T-helper 17 cell (primary cell): ENCODE measurements at regions not wholly inside any gene's neighbourhood (a gene's known extent, or its start where the extent isn't known, plus 50 kb on each side); places are given as distances from the start of the nearest gene placed in this dataset.
"Not testable (repeated sequence)": the region's sequence is repeated elsewhere in the genome, so short reads cannot be mapped to it uniquely, and the experiment has no call there.

Experiments
- ATAC-seq: fragments of 150-1000 bp; cut with Tn5 transposase; 2 replicates; pipeline ENCODE4 v1.10.0; 2021; ENCODE audit warnings: mild to moderate bottlenecking, moderate library complexity
- DNase-seq, 3 donors: peaks; one replicate each; pipeline versions ENCODE4 v3.0.0 to v3.0.0-alpha.2; 2020 to 2021
- H3K9me3 ChIP-seq: one replicate; pipeline ENCODE4 v1.7.0; 2013; ENCODE audit warnings: low read length, mild to moderate bottlenecking; ENCODE audit not compliant: control insufficient read depth, poor library complexity, severe bottlenecking
- H3K27ac Mint-ChIP-seq: one replicate; pipeline ENCODE4 v1.8.0; 2022; ENCODE audit warnings: mild to moderate bottlenecking, moderate library complexity, mixed read lengths
- H3K27me3 Mint-ChIP-seq: one replicate; pipeline ENCODE4 v1.8.0; 2022; ENCODE audit warnings: mixed read lengths
- H3K36me3 Mint-ChIP-seq: one replicate; pipeline ENCODE4 v1.8.0; 2022; ENCODE audit warnings: low read depth, mixed read lengths
- H3K4me1 Mint-ChIP-seq: one replicate; pipeline ENCODE4 v1.8.0; 2022; ENCODE audit warnings: mild to moderate bottlenecking, mixed read lengths
- H3K4me3 Mint-ChIP-seq: one replicate; pipeline ENCODE4 v1.8.0; 2022; ENCODE audit warnings: mild to moderate bottlenecking, moderate library complexity, mixed read lengths

DNA sequence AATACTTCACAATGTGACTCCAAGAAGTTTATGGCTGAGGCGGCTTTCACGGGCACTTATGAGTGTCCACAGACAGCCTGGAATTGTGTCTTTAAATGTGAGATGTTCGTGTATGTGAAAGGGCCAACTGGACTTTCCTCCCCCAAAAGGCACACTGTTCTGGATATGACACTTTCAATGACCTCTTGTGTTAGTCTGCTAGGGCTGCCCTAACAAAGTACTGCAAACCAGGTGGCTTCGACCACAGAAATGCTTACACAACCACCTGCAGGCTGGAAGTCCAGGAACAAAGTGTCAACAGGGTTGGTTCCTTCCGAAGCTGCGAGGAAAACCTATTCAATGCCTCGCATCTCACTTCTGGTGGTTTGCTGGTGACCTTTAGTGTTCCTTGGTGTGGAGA lies 281.7 kb downstream of the ANAPC1 start:
- not testable (repeated sequence) for ATAC-seq, DNase-seq, H3K9me3 ChIP-seq, H3K4me1 Mint-ChIP-seq, H3K36me3 Mint-ChIP-seq, H3K27ac Mint-ChIP-seq, H3K27me3 Mint-ChIP-seq, H3K4me3 Mint-ChIP-seq

DNA sequence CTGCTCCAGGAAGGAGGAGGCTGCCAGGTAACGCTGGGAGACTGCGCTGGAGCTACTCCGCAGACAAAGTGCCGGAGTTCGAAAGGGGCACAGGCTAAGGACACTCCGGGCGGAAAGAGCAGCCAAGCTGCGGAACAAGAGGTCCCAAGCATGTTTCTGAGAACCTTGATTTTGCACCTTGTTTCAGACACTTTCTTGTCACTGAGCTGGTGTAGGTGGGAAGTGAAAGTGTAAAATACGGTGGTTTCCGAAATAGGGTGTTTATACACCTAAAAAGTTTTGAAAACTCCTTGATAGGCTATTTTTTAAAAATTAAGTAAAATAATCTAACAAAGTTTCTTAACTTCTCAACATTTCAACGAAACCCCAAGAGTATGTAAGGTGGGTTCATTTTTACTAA lies 278.2 kb downstream of the ANAPC1 start:
- not testable (repeated sequence) for H3K4me3 Mint-ChIP-seq, H3K36me3 Mint-ChIP-seq, H3K27me3 Mint-ChIP-seq, H3K9me3 ChIP-seq, H3K4me1 Mint-ChIP-seq, DNase-seq, H3K27ac Mint-ChIP-seq
- peak; percentile 27 for ATAC-seq

DNA sequence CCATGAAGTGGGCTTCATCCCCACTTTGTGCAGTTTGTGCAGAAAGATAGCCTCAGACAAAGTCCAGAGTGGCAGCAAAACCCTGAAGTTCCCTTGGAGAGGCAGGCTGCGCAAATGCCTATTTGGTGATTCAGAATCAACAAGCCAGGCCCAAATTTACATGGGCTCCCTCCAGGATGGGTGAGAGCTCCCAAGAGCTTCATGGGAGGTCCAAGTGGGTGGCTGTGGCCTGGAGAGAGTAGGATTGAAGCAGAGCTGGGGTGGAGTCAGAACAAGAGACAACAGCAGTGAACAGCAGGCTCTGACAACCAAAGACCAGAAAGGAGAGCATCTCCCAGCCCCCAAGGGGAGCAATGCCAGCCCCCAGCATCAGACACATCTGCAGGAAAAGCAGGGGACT lies 277.4 kb downstream of the ANAPC1 start:
- ATAC-seq, H3K36me3 Mint-ChIP-seq, H3K27me3 Mint-ChIP-seq, H3K27ac Mint-ChIP-seq, H3K4me3 Mint-ChIP-seq, H3K4me1 Mint-ChIP-seq, DNase-seq, H3K9me3 ChIP-seq: not testable (repeated sequence)

DNA sequence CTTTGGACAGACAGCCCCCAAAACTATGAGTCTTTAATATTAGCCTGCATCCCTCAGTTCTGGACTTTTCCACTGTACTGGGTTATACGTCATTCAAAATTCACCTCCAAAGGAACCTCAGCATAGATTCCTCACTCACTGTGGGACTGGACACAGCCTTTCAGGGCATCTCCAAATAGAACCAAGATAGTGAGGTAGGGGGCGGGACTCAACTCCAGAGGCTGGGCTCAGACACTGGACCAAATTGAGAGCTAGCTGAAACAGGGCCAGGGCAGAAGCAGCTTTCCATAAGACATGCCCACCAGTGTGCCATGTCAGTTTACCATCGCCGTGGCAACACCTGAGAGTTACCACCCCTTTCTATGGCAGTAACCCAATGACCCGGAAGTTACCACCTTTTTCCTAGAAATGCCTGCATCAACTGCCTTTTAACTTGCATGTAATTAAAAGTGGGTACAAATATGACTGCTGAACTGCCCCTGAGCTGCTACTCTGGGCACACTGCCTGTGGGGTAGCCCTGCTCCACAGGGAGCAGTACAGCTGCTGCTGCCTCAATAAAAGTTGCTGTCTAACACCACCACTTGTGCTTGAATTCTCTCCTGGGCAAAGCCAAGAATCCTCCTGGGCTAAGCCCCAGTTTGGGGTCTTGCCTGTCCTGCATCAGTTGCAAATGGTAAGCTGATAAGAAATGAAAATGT lies 274.7 kb downstream of the ANAPC1 start:
- H3K27me3 Mint-ChIP-seq, H3K4me1 Mint-ChIP-seq, DNase-seq, H3K36me3 Mint-ChIP-seq, H3K27ac Mint-ChIP-seq, ATAC-seq, H3K9me3 ChIP-seq, H3K4me3 Mint-ChIP-seq: not testable (repeated sequence)

DNA sequence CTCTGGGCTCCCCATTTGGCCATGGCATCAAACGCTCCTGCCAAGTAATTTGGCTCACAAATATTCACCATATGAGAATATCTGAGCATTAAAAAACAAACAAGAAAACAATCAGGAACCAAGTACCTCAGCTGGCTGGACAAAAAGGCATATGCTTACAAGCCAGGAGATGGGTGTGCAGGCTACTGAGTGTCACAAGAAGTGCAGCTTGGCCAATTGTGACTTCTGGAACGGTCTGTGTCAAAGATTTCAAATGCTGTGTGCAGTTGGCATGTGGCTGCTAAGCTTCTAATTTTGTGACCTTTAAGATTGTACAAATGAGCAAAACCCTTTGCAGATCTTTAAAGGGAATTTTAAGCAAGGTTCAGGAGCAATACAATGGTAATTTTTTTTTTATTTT lies 274.0 kb downstream of the ANAPC1 start:
- not testable (repeated sequence) for H3K4me3 Mint-ChIP-seq, H3K9me3 ChIP-seq, H3K27ac Mint-ChIP-seq, H3K4me1 Mint-ChIP-seq, H3K36me3 Mint-ChIP-seq, DNase-seq, ATAC-seq, H3K27me3 Mint-ChIP-seq

DNA sequence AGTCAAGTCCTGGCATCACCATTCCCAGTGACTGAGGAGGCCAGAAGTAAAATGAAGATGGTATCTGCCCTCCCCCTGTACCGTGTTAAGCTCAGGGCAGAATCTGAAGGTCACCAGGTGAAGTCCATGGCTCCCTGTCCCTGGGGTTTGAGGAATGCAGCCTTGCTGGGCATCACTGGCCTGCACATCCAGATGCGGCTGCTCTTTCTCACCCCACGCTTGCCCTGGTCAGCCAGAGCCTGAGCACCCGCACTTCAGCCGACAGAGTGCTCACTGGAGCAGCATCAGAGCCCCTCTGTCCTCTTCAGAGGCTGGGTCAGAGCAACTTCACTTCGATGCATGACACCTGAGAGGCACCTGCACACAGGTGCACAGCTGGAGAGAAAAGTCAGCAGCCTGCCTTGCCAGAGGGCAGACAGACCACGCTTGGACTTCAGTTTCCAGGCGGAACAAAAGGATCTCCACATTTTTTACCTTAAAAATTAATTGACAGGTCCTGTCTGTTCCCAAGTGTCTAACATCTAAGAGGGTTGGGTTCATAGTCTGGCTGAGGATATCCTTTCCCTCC lies 267.3 kb downstream of the ANAPC1 start:
- DNase-seq (no peak), ATAC-seq (no peak)
- Mint-ChIP-seq H3K4me1 (no peaks in the 10 kb centered on the region), H3K36me3 (no peaks in the 10 kb centered on the region), H3K27ac (no peak overlapping the region), H3K27me3 (peaks cover 5% of the 10 kb centered on the region), H3K4me3 (no peak overlapping the region)
- H3K9me3 ChIP-seq, result no peaks in the 10 kb centered on the region

DNA sequence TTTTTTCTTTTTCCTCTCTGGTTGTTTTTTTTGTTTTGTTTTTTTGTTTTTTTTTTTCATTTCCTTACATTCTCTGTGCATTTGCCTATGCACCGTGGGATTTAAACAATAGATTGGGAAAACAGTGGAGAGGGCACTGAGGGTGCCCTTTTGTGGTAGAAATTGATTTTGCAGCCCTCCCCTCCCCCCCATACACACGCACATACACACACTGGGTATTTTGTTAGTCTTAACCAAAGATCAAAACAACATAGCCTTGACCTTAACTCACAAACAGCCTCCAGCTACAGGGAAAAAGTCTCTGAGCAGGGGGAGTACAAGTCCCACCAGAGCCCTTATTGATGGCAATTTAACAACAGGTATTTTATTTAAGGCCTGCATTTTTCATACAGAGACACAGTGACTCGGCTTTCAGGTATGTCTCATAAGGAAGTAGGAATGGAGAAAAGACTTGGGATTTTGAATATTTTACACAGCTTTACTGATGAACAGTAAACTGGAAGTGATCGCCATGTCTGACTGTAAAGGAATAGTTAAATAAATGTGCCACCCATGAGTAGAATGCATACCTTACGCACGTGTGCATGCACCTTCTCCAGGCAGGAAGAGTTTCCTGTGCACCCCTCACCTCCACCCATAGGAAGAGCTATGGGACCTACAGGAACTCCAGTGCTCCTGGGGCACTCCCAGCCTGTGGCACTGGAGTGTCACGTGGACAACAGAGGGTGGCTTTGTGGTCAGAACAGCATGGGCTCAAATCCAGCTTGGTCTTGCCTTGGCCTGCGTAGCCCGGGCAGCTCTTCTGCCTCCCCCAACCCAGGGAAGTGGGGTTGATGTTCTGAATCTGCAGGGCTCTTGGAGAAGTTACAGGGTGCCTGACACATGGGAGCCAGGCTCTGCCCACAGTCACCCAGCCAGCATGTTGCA lies 266.4 kb downstream of the ANAPC1 start:
- no peaks in the 10 kb centered on the region for H3K36me3 Mint-ChIP-seq
- DNase-seq, result no peak
- H3K9me3 ChIP-seq, result no peaks in the 10 kb centered on the region
- no peak overlapping the region for H3K27ac Mint-ChIP-seq
- H3K27me3 Mint-ChIP-seq, result peaks cover 5% of the 10 kb centered on the region
- H3K4me3 Mint-ChIP-seq, result no peak overlapping the region
- no peaks in the 10 kb centered on the region for H3K4me1 Mint-ChIP-seq
- no peak for ATAC-seq

DNA sequence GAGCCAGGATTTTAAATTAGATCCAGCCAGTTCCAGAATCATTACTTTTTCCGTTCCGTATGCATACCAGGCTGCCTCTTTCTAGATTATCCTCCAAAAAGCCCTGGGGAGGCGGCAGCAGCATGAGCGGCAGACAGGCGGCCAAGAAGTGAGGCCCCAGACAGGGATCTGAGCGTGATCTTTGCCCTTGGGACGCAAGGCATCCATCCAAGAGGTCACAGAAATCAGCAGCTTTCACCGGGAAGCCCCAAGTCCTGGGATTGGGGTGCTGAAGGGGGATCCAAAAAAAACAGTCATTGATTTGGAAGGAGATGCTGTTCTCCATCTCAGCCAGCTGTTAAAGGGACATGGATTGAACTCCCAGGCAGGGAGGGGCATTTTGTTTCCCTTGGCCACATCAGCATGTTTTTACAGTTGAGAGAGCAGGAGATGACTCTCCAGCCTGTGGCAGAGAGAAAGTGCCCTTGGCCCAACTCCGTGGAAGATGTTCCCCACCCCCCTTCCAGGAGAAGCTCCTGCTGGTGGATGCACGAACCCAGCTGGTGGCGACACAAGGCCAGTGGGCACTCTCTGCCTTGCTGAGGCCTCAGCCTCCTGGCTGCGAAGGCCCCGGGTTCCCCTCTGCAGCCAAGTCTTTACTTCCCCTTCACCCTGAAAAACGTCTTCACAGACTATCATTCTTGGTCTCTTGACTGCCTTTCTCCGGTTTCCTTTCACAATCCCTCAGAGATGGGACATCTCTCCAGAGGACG lies 265.6 kb downstream of the ANAPC1 start:
- Mint-ChIP-seq H3K36me3 (no peaks in the 10 kb centered on the region), H3K4me3 (no peak overlapping the region), H3K4me1 (no peaks in the 10 kb centered on the region), H3K27me3 (peaks cover 5% of the 10 kb centered on the region), H3K27ac (no peak overlapping the region)
- no peaks in the 10 kb centered on the region for H3K9me3 ChIP-seq
- DNase-seq, result no peak
- peak; percentile 21 for ATAC-seq

DNA sequence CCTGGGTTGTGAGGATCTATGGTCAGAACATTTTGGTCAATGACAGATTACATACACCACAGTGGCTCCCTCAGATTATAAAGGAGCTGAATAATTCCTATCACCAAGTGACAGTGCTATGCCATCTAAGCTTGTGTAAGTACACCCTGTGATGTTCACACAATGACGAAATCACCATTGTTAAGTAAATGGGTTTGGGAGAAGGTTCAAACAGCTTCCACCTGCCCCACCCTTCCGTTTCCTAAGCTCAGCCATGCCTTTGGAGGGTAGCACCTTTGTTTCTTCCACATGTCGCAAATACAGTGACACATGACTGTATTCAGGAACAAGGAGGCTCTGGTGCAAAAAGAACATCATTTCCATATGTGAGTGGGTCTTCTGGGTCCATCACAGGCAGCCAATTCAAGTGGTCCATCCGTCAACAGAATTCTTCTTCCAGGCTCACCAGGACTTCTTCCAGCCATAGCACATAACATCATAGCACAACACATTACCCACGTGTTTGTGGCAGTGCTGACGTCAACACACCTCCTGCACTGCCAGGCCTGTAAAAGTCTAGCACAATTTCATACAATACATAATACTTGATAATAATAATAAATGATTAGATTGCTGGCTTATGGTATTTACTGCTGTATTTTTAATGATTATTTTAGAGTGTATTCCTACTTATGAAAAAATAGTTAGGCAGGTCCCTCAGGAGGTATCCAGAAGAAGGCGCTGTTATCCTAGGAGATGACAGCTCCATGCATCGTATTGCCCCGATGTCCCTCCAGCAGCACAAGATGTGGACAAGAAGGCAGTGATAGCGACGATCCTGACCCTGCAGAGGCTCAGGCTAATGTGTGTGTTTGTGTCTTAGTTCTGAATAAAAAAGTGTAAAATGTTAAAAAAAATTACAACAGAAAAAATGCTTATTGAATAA lies 264.8 kb downstream of the ANAPC1 start:
- Mint-ChIP-seq H3K4me3 (no peak overlapping the region), H3K27me3 (peaks cover 5% of the 10 kb centered on the region), H3K27ac (no peak overlapping the region), H3K4me1 (no peaks in the 10 kb centered on the region), H3K36me3 (no peaks in the 10 kb centered on the region)
- ATAC-seq (no peak), DNase-seq (no peak)
- no peaks in the 10 kb centered on the region for H3K9me3 ChIP-seq

DNA sequence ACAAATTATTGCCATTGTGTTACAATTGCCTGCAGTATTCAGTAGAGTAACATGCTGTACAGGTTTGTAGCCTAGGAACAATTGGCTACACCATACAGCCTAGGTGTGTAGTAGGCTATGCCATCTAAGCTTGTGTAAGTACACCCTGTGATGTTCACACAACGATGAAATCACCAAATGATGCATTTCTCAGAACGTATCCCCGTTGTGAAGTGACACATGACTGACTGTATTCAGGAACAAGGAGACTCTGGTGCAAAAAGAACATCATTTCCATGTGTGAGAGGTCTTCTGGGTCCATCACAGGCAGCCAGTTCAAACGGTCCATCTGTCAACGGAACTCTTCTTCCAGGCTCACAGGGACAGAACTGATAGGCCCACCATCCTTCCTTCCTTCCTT lies 263.7 kb downstream of the ANAPC1 start:
- H3K9me3 ChIP-seq, result no peaks in the 10 kb centered on the region
- peaks cover 5% of the 10 kb centered on the region for H3K27me3 Mint-ChIP-seq
- ATAC-seq, result no peak
- DNase-seq, result no peak
- no peaks in the 10 kb centered on the region for H3K36me3 Mint-ChIP-seq
- no peak overlapping the region for H3K27ac Mint-ChIP-seq
- no peaks in the 10 kb centered on the region for H3K4me1 Mint-ChIP-seq
- no peak overlapping the region for H3K4me3 Mint-ChIP-seq

DNA sequence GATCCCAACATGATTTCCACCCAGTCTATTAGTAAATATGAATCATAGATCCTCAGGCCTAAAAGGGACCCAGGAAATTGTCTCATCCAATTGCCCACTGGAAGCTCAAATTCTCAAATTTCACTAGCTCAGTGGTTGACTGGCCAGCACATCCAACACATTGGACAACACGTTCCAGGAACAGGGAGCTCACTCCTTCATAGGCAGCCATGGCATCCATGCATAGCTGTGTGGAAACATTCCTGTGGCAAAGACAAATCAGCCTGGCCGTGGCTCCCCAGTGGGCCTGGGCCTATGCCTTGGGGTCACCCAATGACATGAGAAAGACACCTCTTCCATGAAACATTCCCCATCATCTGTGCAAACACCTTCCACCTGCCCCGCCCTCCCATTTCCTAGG lies 261.1 kb downstream of the ANAPC1 start:
- H3K4me1 Mint-ChIP-seq, result no peaks in the 10 kb centered on the region
- ATAC-seq, result no peak
- H3K4me3 Mint-ChIP-seq, result no peak overlapping the region

DNA sequence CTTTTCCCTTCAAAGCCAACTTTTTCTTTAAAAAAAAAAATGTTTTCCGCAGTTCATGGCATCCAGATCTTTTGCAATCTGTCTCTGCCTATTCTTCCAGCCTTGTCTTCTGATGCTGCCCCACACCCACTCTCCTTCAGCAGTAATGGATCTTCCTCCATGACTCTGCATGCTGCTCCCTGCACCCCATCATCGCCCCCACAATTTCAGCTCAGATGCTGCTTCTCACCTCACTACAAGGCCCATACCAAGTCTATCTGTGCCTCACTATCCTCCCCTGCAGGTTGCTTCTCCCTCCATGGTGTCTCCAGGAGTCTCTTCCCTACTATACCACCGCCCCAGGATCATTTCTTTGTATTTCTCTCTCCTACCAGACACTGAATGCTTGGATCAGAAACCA lies 260.6 kb downstream of the ANAPC1 start:
- no peak overlapping the region for H3K27ac Mint-ChIP-seq
- no peak for DNase-seq

More for the DNA sequence above, 261.1 kb downstream of the ANAPC1 start:
- DNase-seq, result no peak
- Mint-ChIP-seq H3K27ac (no peak overlapping the region), H3K27me3 (no peaks in the 10 kb centered on the region), H3K36me3 (no peaks in the 10 kb centered on the region)
- H3K9me3 ChIP-seq, result no peaks in the 10 kb centered on the region

More for the DNA sequence above, 260.6 kb downstream of the ANAPC1 start:
- no peaks in the 10 kb centered on the region for H3K9me3 ChIP-seq
- no peaks in the 10 kb centered on the region for H3K27me3 Mint-ChIP-seq
- no peaks in the 10 kb centered on the region for H3K36me3 Mint-ChIP-seq
- H3K4me1 Mint-ChIP-seq, result no peaks in the 10 kb centered on the region
- no peak for ATAC-seq
- H3K4me3 Mint-ChIP-seq, result no peak overlapping the region
